SW 1271 (cell line): ENCODE measurements at regions not wholly inside any gene's neighbourhood (a gene's known extent, or its start where the extent isn't known, plus 50 kb on each side); places are given as distances from the start of the nearest gene placed in this dataset.

Experiments used
- DNase-seq, 2 experiments: peaks; one replicate each; lab custom pipeline; 2025; lab: John Stamatoyannopoulos, UW

DNA sequence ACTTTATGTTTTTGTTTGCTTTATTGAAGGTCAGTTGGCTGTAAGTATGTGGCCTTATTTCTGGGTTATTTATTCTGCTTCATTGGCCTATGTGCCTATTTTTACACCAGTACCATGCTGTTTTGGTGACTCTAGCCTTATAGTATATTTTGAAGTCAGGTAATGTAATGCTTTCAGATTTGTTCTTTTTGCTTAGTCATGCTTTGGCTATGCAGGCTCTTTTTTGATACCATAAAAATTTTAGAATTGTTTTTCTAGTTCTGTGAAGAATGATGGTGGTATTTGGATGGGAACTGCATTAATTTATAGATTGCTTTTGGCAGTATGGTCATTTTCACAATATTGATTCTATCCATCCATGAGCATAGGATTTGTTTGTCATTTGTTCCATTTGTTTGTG lies 63.5 kb upstream of the TTC14 start:
- DNase-seq: no peak

DNA sequence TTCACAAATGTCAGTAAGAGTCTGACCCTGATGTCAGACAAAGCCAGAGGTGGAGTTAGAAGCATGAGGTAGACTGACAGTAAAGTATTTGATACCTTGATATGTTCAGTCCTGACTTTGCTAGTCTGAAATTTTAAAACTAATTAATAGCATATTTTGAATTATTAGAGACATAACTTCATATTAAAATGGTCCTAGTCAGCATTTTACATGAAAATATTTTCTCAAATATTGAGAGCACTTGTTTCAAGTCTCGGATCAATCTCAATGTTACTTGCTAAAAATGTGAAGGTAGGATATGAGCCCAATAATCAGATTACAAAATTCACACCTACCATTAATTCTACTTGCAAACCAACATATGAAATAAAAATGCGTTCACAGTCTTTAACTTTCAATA lies 58.1 kb upstream of the TTC14 start:
- no peak for DNase-seq

DNA sequence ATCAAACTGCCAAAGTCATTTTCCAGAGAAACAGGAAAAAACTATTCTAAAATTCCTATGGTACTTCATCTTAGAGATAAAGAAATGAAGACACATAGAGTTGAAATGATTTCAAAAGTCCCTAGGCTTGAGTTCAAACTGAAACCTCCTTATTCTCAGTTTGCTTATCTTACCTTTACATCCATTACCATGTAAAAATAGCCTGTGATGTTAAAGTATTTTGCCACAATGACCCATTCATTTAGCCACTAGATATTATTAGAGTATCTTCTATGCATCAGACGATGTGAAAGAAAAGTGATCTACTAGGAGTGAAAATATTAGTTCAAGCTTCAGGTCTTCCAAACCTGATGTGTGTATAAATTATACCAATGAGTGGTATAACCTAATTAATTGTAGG lies 55.1 kb upstream of the TTC14 start:
- no peak for DNase-seq

DNA sequence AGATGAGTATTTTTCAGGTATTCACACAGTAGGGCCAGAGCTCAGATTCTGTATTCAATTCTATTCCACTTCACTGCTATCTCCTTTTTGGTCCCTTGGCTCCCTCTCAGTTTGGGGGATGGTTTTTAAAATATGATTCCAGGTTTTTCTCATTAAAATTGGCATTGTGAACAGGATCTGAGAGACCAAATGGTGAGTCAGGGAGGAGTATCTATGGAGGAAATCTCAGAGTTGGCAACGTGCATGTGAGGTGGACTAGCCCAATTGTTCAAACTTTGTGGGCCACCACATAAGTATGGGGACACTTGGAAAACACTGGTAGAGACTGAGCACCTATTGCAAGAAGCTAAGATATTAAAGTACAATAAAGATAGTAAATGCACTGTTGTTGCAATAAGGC lies 53.9 kb upstream of the TTC14 start:
- DNase-seq: no peak
